A549 (cell line): ENCODE measurements at regions not wholly inside any gene's neighbourhood (a gene's known extent, or its start where the extent isn't known, plus 50 kb on each side); places are given as distances from the start of the nearest gene placed in this dataset.

ENCODE experiments used
- ATAC-seq, 2 experiments: fragments of 200-7000 bp in 1 of 2; fragments of >200 bp in 1 of 2; cut with Nextera tagmentation in 1 of 2; cut with Tn5 transposase in 1 of 2; 3 replicates each; pipeline versions ENCODE4 v1.8.0 to v1.9.1; 2018 to 2020; ENCODE audit warnings: mild to moderate bottlenecking in 1 of 2, moderate library complexity in 1 of 2
- CTCF ChIA-PET: fragments of 300-600 bp; sonication (Branson Sonifier 250); formaldehyde crosslinking; extraction: SDS; loops from one replicate; lab custom pipeline; 2021; ENCODE audit warnings: antibody characterized with exemption, inconsistent platforms; lab: Yijun Ruan, JAX
- POLR2A ChIA-PET: fragments of 350-600 bp; formaldehyde crosslinking; extraction: SDS; loops from one replicate; lab custom pipeline; 2021; ENCODE audit warnings: antibody characterized with exemption, inconsistent platforms; lab: Yijun Ruan, JAX
- DNase-seq, 2 experiments: peaks; one replicate each; pipeline versions ENCODE4 v3.0.0 to v3.0.0-alpha.2; 2011 to 2016; ENCODE audit warnings: low read depth in 1 of 2, low spot score in 1 of 2
- FAIRE-seq: peaks from 2 replicates; lab custom pipeline; 2011; peaks lifted over from hg19 to GRCh38; lab: Jason Lieb, UNC
- H3K27ac ChIP-seq, 2 experiments: fragments of >200 bp; sonication (Bioruptor Twin); formaldehyde crosslinking; 3 replicates each; pipeline ENCODE4 v1.5.1; 2016 to 2017
- H3K4me1 ChIP-seq: fragments of >200 bp; sonication (Bioruptor Twin); formaldehyde crosslinking; 3 replicates; pipeline ENCODE4 v1.6.1; 2016
- H3K4me2 ChIP-seq: fragments of >200 bp; sonication (Bioruptor Twin); formaldehyde crosslinking; 3 replicates; pipeline ENCODE4 v1.6.1; 2016
- H3K4me3 ChIP-seq: fragments of >200 bp; sonication (Bioruptor Twin); formaldehyde crosslinking; 3 replicates; pipeline ENCODE4 v1.5.1; 2016
- H3K9me3 ChIP-seq: fragments of >200 bp; sonication (Bioruptor Twin); formaldehyde crosslinking; 3 replicates; pipeline ENCODE4 v1.6.1; 2016
- BHLHE40 ChIP-seq: IDR thresholded peaks from 2 replicates; pipeline ENCODE4 v1.6.1; 2012; ENCODE audit warnings: low read depth, low read length, inconsistent platforms
- CBX2 ChIP-seq: fragments of 200-600 bp; sonication (generic); IDR thresholded peaks from 2 replicates; pipeline ENCODE4 v1.6.1; 2016; ENCODE audit warnings: low read depth, mild to moderate bottlenecking, borderline replicate concordance
- CHD2 ChIP-seq: fragments of 150-350 bp; IDR thresholded peaks from 2 replicates; pipeline ENCODE4 v1.6.1; 2014; ENCODE audit warnings: low read length; ENCODE audit not compliant: partially characterized antibody
- CHD4 ChIP-seq: fragments of 200-600 bp; sonication (generic); IDR thresholded peaks from 2 replicates; pipeline ENCODE4 v1.6.1; 2016; ENCODE audit warnings: antibody characterized with exemption, mild to moderate bottlenecking, borderline replicate concordance
- EHMT2 ChIP-seq: fragments of 200-600 bp; sonication (generic); IDR thresholded peaks from 2 replicates; pipeline ENCODE4 v1.6.1; 2016; ENCODE audit warnings: antibody characterized with exemption, low read depth, mild to moderate bottlenecking, moderate library complexity
- ESRRA ChIP-seq: fragments of 150-350 bp; IDR thresholded peaks from 2 replicates; pipeline ENCODE4 v1.6.1; 2014; ENCODE audit warnings: mild to moderate bottlenecking, low read length, borderline replicate concordance
- FOSB ChIP-seq: fragments of 250-450 bp; sonication (Bioruptor Pico); IDR thresholded peaks from 2 replicates; pipeline ENCODE4 v1.5.0; 2020; ENCODE audit warnings: mild to moderate bottlenecking, moderate library complexity
- FOSL2 ChIP-seq, 2 experiments: fragments of 450-650 bp in 1 of 2; fragments of >200 bp in 1 of 2; sonication (Bioruptor Twin) in 1 of 2; formaldehyde crosslinking; IDR thresholded peaks; 2 replicates each; pipeline versions ENCODE4 v1.5.0 to v1.6.1; 2016 to 2020; ENCODE audit warnings: mild to moderate bottlenecking in 1 of 2, moderate library complexity in 1 of 2
- GATA3 ChIP-seq: IDR thresholded peaks from 2 replicates; pipeline ENCODE4 v1.6.1; 2012; ENCODE audit warnings: borderline replicate concordance
- HOXB13 ChIP-seq: fragments of 250-450 bp; sonication (Bioruptor Pico); IDR thresholded peaks from 2 replicates; pipeline ENCODE4 v1.5.0; 2020; ENCODE audit warnings: low read depth, mild to moderate bottlenecking, moderate library complexity
- KDM1A ChIP-seq: fragments of 200-600 bp; sonication (generic); IDR thresholded peaks from 2 replicates; pipeline ENCODE4 v1.6.1; 2016; ENCODE audit warnings: low read depth, mild to moderate bottlenecking
- MAFK ChIP-seq: fragments of 450-650 bp; IDR thresholded peaks from 2 replicates; pipeline ENCODE4 v1.6.1; 2014; ENCODE audit not compliant: partially characterized antibody
- MAZ ChIP-seq: fragments of 150-350 bp; IDR thresholded peaks from 2 replicates; pipeline ENCODE4 v1.6.1; 2014; ENCODE audit warnings: antibody characterized with exemption, low read depth, low read length, borderline replicate concordance
- NFE2L2 ChIP-seq: fragments of 150-350 bp; conservative IDR thresholded peaks from 2 replicates; pipeline ENCODE4 v1.6.1; 2014; ENCODE audit warnings: low read length
- NPAS2 ChIP-seq: fragments of 250-450 bp; sonication (Bioruptor Pico); IDR thresholded peaks from 2 replicates; pipeline ENCODE4 v1.8.0; 2022; ENCODE audit warnings: mild to moderate bottlenecking, moderate library complexity, borderline replicate concordance
- POLR2A ChIP-seq: IDR thresholded peaks from 2 replicates; pipeline ENCODE4 v1.6.1; 2012; ENCODE audit warnings: mild to moderate bottlenecking, low read length
- POLR2AphosphoS2 ChIP-seq: conservative IDR thresholded peaks from 2 replicates; pipeline ENCODE4 v1.6.1; 2012; ENCODE audit warnings: low read length, improper control_type of control experiment, inconsistent platforms
- RFX5 ChIP-seq: fragments of 450-650 bp; IDR thresholded peaks from 2 replicates; pipeline ENCODE4 v1.7.1; 2014; ENCODE audit warnings: antibody characterized with exemption, mild to moderate bottlenecking, moderate library complexity
- SMC3 ChIP-seq: fragments of >200 bp; sonication (Bioruptor Twin); formaldehyde crosslinking; IDR thresholded peaks from 3 replicates; pipeline ENCODE4 v1.6.1; 2018; ENCODE audit warnings: inconsistent platforms
- TFCP2L1 ChIP-seq: fragments of 250-450 bp; sonication (Bioruptor Pico); IDR thresholded peaks from 2 replicates; pipeline ENCODE4 v1.5.0; 2021; ENCODE audit warnings: mild to moderate bottlenecking
- TP53 ChIP-seq: fragments of 250-450 bp; sonication (Bioruptor Pico); IDR thresholded peaks from 2 replicates; pipeline ENCODE4 v1.5.0; 2021; ENCODE audit warnings: mild to moderate bottlenecking, moderate library complexity
- ZFP36 ChIP-seq: fragments of 450-650 bp; IDR thresholded peaks from 2 replicates; pipeline ENCODE4 v1.6.1; 2014; ENCODE audit warnings: borderline replicate concordance; ENCODE audit not compliant: partially characterized antibody
- ZNF302 ChIP-seq: fragments of 250-450 bp; sonication (Bioruptor Pico); IDR thresholded peaks from 2 replicates; pipeline ENCODE4 v1.9.0; 2021; ENCODE audit warnings: inconsistent platforms, mild to moderate bottlenecking, moderate library complexity
- ZSCAN20 ChIP-seq: fragments of 250-450 bp; sonication (Bioruptor Pico); IDR thresholded peaks from 2 replicates; pipeline ENCODE4 v1.8.0; 2022; ENCODE audit warnings: mild to moderate bottlenecking, moderate library complexity
- WGBS: methylation state at CpG from one replicate; pipeline ENCODE4 v1.1.6; 2017; ENCODE audit errors: missing lambda C conversion rate; 5-methylcytosine and 5-hydroxymethylcytosine counted together
- TF ChIP-seq, protein P1 (sequence below): fragments of 150-350 bp; IDR thresholded peaks from 2 replicates; pipeline ENCODE4 v1.6.1; 2014; ENCODE audit warnings: low read depth, mild to moderate bottlenecking, low read length
- TF ChIP-seq, protein P2 (sequence below): fragments of >200 bp; sonication (Bioruptor Twin); formaldehyde crosslinking; IDR thresholded peaks from 3 replicates; pipeline ENCODE4 v1.5.1; 2016
- TF ChIP-seq, protein P3 (sequence below): fragments of 250-450 bp; sonication (Bioruptor Pico); IDR thresholded peaks from 2 replicates; pipeline ENCODE4 v1.5.0; 2021; ENCODE audit warnings: mild to moderate bottlenecking, moderate library complexity, borderline replicate concordance
- TF ChIP-seq, protein P4 (sequence below): fragments of 450-650 bp; IDR thresholded peaks from 2 replicates; pipeline ENCODE4 v1.6.1; 2014; ENCODE audit warnings: antibody characterized with exemption

DNA sequence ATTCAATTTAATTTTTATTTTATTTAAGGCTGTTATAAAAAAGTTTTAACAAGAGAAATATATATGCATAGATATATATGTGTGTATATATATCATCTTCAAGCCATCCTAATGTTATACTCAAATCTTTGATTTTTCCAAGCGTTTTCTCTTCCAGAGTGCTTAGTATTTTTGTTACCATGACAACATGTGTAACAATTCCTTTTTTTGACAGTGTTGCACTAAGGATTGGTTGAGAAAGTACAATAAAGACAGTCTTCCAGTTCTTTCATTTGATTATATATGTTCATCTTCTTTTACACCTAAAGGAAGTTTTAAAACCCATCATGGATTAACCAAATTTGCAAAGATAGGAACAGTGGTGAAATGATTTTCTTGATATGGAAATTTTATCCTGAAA lies 171.7 kb downstream of the KLF6 start:
- WGBS: 65% methylated on average over 1 of the region's 1 CpG
- Histone ChIP-seq H3K9me3 (peaks cover 12% of the 10 kb centered on the region; the same call in 1 of the 3 replicates), H3K27ac (no peak overlapping the region), H3K4me2 (no peak overlapping the region), H3K4me1 (no peaks in the 10 kb centered on the region), H3K4me3 (no peak overlapping the region)
- DNase-seq (no peak), ATAC-seq (no peak), FAIRE-seq (no peak)
- TF ChIP-seq TP53 (CRISPR knock-in tag) (no peak), ESRRA (no peak), ZNF302 (CRISPR knock-in tag) (no peak), MAZ (no peak), FOSB (CRISPR knock-in tag) (no peak), POLR2AphosphoS2 (no peak), RFX5 (no peak), FOSL2 (IDR thresholded peaks at IDR 0.05) (no peak), FOSL2 (CRISPR knock-in tag; IDR thresholded peaks at IDR 0.05) (no peak), SMC3 (no peak), GATA3 (no peak)
- TF ChIP-seq, protein P1, sequence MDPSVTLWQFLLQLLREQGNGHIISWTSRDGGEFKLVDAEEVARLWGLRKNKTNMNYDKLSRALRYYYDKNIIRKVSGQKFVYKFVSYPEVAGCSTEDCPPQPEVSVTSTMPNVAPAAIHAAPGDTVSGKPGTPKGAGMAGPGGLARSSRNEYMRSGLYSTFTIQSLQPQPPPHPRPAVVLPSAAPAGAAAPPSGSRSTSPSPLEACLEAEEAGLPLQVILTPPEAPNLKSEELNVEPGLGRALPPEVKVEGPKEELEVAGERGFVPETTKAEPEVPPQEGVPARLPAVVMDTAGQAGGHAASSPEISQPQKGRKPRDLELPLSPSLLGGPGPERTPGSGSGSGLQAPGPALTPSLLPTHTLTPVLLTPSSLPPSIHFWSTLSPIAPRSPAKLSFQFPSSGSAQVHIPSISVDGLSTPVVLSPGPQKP: no peak
- TF ChIP-seq, protein P2, sequence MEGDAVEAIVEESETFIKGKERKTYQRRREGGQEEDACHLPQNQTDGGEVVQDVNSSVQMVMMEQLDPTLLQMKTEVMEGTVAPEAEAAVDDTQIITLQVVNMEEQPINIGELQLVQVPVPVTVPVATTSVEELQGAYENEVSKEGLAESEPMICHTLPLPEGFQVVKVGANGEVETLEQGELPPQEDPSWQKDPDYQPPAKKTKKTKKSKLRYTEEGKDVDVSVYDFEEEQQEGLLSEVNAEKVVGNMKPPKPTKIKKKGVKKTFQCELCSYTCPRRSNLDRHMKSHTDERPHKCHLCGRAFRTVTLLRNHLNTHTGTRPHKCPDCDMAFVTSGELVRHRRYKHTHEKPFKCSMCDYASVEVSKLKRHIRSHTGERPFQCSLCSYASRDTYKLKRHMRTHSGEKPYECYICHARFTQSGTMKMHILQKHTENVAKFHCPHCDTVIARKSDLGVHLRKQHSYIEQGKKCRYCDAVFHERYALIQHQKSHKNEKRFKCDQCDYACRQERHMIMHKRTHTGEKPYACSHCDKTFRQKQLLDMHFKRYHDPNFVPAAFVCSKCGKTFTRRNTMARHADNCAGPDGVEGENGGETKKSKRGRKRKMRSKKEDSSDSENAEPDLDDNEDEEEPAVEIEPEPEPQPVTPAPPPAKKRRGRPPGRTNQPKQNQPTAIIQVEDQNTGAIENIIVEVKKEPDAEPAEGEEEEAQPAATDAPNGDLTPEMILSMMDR: no peak
- ChIA-PET POLR2A (no interaction called here), CTCF (interaction anchor here (1.3 kb wide), 1 partner anchor 21 kb away, joined by 3 read pairs; no protein-coding TSS in a partner anchor)

DNA sequence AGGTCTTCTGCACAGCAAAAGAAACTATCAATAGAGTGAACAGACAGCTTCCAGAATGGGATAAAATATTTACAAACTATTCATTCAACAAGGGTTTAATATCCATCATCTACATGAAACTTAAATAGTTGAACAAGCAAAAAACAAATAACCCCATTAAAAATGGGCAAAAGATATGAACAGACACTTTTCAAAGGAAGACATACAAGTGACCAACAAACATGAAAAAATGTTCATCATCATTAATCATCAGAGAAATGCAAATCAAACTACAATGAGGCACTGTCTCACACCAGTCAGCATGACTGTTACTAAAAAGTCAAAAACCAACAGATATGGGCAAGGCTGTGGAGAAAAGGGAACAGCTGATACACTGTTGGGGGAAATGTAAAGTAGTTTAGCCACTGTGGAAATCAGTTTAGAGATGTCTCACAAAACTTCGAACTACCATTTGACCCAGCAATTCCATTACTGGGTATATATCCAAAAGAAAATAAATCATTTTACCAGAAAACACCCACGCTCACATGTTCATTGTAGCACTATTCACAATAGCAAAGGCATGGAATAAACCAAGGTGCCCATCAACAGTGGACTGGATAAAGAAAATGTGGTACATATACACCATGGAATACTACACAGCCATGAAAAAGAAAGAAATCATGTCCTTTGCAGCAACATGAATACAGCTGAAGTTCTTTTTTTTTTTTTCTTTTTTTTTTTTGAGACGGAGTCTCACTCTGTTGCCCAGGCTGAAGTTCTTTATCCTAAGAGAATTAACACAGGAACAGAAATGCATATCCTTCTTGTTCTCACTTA lies 172.6 kb downstream of the KLF6 start:
- Histone ChIP-seq H3K4me3 (no peak overlapping the region), H3K4me1 (no peaks in the 10 kb centered on the region), H3K9me3 (peaks cover 15% of the 10 kb centered on the region; the same call in 1 of the 3 replicates), H3K27ac (no peak overlapping the region), H3K4me2 (no peak overlapping the region)
- FAIRE-seq (no peak), DNase-seq (no peak), ATAC-seq (no peak)
- WGBS: 60% methylated on average over 3 of the region's 3 CpGs
- TF ChIP-seq MAFK (no peak), HOXB13 (no peak), POLR2A (no peak), CHD2 (no peak)
- ChIA-PET POLR2A (no interaction called here), CTCF (interaction anchor here (0.6 to 1.3 kb wide), 2 partner anchors 21 to 67 kb away, joined by 3 to 4 read pairs; no protein-coding TSS in a partner anchor)

DNA sequence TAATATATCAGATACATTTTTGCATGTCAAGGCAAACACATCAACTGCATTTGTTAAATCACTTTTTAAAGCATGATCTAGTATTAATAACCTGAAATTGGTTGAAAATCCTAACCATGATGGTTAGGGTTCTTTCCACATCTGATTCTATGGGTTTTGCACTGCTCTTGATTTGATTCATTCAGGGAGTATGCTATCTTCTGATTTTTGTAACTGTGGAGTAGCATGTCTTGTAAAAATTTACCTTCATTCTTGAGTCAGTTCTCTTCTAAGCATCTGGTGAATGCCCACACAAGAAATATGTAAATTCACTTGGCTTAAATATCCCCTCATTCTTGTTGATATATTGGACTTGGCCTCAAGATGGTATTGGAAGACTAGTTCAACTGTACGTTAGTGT lies 178.7 kb downstream of the KLF6 start:
- H3K4me3 ChIP-seq: no peak overlapping the region
- no peak for DNase-seq
- TF ChIP-seq NFE2L2 (no peak), BHLHE40 (no peak), ZNF302 (CRISPR knock-in tag) (no peak), ZSCAN20 (CRISPR knock-in tag) (no peak), KDM1A (no peak), ESRRA (no peak), ZFP36 (no peak), FOSL2 (IDR thresholded peaks at IDR 0.05) (no peak), FOSL2 (CRISPR knock-in tag; IDR thresholded peaks at IDR 0.05) (no peak), CHD2 (no peak), EHMT2 (no peak), CHD4 (no peak), HOXB13 (no peak), TFCP2L1 (CRISPR knock-in tag) (no peak), NPAS2 (CRISPR knock-in tag) (no peak), SMC3 (no peak), CBX2 (no peak)
- TF ChIP-seq, protein P3, sequence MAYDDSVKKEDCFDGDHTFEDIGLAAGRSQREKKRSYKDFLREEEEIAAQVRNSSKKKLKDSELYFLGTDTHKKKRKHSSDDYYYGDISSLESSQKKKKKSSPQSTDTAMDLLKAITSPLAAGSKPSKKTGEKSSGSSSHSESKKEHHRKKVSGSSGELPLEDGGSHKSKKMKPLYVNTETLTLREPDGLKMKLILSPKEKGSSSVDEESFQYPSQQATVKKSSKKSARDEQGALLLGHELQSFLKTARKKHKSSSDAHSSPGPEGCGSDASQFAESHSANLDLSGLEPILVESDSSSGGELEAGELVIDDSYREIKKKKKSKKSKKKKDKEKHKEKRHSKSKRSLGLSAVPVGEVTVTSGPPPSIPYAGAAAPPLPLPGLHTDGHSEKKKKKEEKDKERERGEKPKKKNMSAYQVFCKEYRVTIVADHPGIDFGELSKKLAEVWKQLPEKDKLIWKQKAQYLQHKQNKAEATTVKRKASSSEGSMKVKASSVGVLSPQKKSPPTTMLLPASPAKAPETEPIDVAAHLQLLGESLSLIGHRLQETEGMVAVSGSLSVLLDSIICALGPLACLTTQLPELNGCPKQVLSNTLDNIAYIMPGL (CRISPR knock-in tag): no peak
- TF ChIP-seq, protein P4, sequence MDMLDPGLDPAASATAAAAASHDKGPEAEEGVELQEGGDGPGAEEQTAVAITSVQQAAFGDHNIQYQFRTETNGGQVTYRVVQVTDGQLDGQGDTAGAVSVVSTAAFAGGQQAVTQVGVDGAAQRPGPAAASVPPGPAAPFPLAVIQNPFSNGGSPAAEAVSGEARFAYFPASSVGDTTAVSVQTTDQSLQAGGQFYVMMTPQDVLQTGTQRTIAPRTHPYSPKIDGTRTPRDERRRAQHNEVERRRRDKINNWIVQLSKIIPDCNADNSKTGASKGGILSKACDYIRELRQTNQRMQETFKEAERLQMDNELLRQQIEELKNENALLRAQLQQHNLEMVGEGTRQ: no peak
- ChIA-PET CTCF (no interaction called here), POLR2A (no interaction called here)
- 82% methylated on average over 1 of the region's 1 CpG for whole genome bisulfite sequencing
- no peak overlapping the region for H3K4me2 ChIP-seq
- H3K4me1 ChIP-seq: no peaks in the 10 kb centered on the region
- no peak for ATAC-seq
- peaks cover 9% of the 10 kb centered on the region; the same call in 1 of the 3 replicates for H3K9me3 ChIP-seq
- H3K27ac ChIP-seq: no peak overlapping the region
- no peak for FAIRE-seq
